IPS-18c (cell line): ENCODE measurements at regions not wholly inside any gene's neighbourhood (a gene's known extent, or its start where the extent isn't known, plus 50 kb on each side); places are given as distances from the start of the nearest gene placed in this dataset.
"Not testable (repeated sequence)": the region's sequence is repeated elsewhere in the genome, so short reads cannot be mapped to it uniquely, and the experiment has no call there.

Experiments used
- H3K4me3 ChIP-seq: 2 replicates; pipeline ENCODE4 v1.7.0; 2013; ENCODE audit warnings: low read depth, mild to moderate bottlenecking, low read length, moderate library complexity; ENCODE audit not compliant: insufficient read depth
- H3K9me3 ChIP-seq: one replicate; pipeline ENCODE4 v1.6.1; 2013; ENCODE audit warnings: mild to moderate bottlenecking, low read length, moderate library complexity; ENCODE audit not compliant: control insufficient read depth, insufficient read depth

DNA sequence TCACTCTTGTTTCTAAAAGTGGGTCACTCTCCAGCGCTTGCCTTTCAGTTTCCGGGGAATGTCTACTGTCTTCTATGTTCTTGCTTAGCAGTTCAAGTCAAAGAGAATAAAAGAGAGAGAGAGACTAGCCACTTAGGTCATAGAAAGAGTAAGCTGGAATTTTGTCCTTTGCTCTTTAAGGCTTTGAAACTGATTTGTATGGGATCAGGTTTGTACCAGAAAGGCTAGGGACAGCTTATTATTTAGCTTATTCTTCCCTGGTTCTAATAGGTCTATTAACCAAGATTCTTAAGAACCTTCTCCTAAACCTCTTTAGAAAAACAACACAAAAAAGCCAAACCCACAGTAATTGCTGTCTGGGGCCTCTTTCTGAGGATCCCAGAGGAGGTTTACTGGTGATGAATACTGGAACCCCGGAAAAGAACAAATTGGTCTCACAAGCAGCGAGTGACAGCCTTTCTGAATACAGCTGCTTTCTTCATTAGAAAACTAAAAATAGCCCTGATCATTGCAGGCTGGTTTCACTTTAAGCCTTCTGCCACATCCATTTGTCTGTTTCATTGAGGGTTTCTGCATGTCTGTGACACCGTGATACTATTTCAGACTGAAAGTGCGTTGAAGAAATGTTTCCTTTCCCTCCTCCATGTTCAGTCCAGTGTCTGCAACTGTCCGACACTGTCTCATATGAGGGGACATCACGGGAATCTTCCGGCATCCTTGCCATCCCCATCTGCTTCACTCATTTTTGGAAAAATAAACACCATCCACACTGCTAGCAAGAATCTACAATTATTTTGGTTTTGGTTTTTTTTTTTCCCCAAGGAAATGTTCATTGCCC lies 75.1 kb upstream of the ATXN1 start:
- Histone ChIP-seq H3K9me3 (no peaks in the 10 kb centered on the region), H3K4me3 (no peak overlapping the region)

DNA sequence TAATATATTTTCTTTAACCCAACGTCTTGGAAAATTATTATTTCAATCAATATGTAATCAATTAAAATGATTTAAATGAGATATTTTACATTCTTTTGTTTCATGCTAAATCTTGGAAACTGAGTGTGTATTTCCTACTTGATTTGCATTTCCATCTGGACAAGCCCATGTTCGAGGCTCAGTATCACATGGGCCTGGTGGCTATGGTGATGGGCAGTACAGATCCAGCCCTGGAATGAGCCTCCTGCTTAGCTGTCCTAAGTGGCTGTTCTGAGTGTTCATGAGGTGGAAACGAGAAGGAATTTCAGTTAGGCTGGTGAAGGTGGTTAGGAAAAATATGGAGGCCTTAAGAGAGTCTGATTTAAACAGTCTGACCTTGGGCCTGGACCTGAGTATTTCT lies 73.0 kb upstream of the ATXN1 start:
- Histone ChIP-seq H3K4me3 (no peak overlapping the region), H3K9me3 (no peaks in the 10 kb centered on the region)

- no peak overlapping the region for H3K4me3 ChIP-seq
- no peaks in the 10 kb centered on the region for H3K9me3 ChIP-seq
These were observed 71.5 kb upstream of the ATXN1 start for GRCh38 chr6:16832721-16833120.

- H3K4me3 ChIP-seq = no peak overlapping the region
- no peaks in the 10 kb centered on the region for H3K9me3 ChIP-seq
These were observed 70.8 kb upstream of the ATXN1 start for GRCh38 chr6:16832043-16832567.

DNA sequence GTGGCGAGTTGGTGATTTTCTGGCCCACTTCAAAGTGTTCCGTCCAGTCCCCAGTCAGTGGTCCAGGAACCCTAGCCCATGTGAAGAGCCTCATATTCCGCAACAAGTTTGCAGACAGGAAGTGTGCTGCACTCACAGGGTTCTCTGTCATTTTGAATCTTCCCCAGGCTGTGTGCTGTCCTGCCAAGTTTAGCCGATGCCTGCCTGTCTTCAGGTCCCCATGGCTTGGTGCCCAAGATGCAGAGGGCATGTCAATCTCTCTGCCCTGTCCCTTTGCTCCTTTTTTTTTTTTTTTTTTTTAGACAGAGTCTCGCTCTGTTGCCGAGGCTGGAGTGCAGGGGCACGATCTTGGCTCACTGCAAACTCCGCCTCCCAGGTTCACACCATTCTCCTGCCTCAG lies 69.9 kb upstream of the ATXN1 start:
- no peak overlapping the region for H3K4me3 ChIP-seq
- H3K9me3 ChIP-seq = no peaks in the 10 kb centered on the region

GRCh38 chr6:16828058-16828457 lies 66.8 kb upstream of the ATXN1 start:
- no peaks in the 10 kb centered on the region for H3K9me3 ChIP-seq
- no peak overlapping the region for H3K4me3 ChIP-seq

DNA sequence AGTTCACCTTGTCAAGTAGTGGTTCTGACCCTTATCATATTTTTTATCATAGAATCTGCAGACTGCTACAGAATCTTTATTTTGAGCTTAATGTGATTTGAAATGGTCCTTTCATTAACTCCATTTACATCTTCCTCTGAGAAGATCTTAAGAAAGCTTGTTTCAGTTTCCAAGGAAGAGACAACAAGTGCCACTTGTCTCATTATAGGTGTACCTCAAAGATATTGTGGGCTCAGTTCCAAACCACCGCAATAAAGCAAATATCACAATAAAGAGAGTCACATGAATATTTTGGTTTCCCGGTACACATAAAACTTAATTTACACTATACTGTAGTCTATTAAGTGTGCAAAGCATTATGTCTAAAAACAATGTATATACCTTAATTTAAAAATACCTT lies 66.4 kb upstream of the ATXN1 start:
- Histone ChIP-seq H3K4me3 (no peak overlapping the region), H3K9me3 (no peaks in the 10 kb centered on the region)

DNA sequence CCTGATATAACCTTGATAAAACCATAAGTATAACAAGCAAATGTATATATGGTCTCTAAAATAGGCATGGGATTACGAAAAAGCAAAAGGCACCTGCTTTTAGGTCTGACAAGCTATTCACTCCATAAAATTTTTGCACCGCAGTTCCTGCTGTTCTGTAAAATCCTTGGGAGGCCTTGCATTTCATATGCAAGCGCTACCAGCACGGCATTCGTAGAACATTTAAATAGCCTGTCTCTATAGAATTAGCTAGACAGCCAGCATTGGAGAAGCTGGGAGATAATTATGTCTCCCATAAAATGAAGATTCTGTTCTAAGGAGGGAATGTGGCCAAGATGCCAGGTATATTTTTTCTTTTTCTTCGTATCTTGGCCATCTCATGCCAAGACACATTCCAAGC lies 64.5 kb upstream of the ATXN1 start:
- Histone ChIP-seq H3K9me3 (no peaks in the 10 kb centered on the region), H3K4me3 (no peak overlapping the region)

DNA sequence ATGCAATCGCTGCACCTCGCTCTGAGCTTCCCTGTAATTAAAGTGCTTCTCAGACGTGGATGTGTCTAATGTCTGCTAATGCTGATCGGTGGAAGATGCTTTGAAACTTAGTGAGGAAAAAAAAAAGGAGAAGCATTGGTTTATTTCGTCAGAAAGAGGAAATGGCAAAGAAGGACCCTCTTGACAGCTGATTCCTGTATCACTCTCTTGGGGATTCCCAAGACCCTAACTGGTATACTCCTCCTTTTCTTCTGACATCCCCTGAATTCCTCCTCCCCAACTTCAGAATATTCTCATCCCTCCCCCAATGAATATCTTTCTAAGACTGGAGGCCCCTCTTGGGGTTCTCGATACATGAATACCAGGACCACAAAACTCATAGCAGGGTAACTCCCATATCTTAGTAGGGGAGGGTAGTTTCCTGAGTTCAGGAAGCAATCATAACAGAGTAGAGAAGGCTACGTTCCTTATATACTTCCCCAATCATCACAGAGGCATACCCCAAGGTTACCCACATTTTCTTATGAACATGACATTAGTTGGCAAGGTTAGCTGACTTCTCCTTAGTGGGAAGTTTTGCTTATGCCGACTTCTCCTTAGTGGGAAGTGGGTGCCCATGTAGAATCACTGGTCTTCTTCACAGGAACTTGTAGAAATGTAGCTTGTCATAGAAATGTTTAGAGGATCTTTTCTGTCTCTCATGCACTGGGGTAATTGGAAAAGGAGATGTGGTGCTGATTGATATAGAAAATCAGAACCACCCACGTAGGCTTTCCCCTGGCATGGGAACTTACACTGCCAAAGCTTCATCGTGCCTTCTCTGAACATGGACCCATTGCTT lies 63.8 kb upstream of the ATXN1 start:
- Histone ChIP-seq H3K9me3 (no peaks in the 10 kb centered on the region), H3K4me3 (no peak overlapping the region)

DNA sequence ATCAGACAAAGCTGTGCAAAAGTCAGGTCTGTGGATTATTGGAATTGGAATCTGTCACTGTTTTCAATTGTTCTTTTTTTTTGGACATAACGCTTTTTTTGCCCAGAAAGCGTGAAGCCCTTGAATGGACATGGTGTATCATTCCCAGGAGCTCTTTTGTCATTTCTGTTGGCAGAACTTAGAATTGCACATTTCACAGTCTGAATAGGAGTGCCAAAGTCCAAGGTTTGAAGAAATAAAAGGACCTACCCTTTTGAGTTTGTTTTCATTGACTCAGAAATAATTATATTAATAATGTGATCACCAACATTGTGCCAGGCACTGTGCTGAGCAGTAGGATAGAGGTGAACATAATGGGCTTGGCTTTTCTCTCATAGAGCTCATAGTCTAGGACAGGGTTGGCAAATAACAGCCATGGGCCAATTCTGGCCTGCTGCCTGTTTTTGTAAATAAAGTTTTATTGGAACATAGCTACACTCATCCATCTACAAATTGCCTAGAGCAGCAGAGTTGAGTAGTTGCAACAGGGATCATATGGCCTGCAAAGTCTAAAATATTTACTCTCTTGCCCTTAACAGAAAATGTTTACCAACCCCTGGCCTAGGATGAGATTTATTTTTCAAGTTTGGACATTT lies 62.6 kb upstream of the ATXN1 start:
- H3K9me3 ChIP-seq = no peaks in the 10 kb centered on the region

GRCh38 chr6:16822975-16823717 lies 61.9 kb upstream of the ATXN1 start:
- H3K9me3 ChIP-seq = no peaks in the 10 kb centered on the region

More for the DNA sequence above, 62.6 kb upstream of the ATXN1 start:
- H3K4me3 ChIP-seq = no peak overlapping the region

DNA sequence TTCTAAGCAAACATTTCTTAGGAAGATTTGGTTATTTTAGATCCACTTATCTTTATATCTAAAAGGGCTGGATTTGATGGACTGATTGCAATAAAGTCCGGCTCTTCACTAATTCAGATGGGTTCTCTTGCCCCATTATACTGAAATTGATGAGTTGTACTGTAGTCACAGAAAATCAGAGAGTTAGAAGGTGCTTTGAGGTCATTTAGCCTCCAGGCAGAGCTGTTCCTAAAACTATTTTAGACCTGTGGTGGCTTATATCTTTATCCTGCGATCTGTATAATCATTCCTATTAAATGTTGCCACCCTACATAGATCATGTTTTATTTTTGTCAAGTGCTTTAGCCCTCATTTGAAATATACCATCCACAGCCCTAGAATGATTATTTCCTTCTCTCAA lies 61.3 kb upstream of the ATXN1 start:
- no peaks in the 10 kb centered on the region for H3K9me3 ChIP-seq

More at GRCh38 chr6:16822975-16823717, 61.9 kb upstream of the ATXN1 start:
- no peak overlapping the region for H3K4me3 ChIP-seq

GRCh38 chr6:16821834-16822264 lies 60.6 kb upstream of the ATXN1 start:
- Histone ChIP-seq H3K4me3 (no peak overlapping the region), H3K9me3 (no peaks in the 10 kb centered on the region)

More for the DNA sequence above, 61.3 kb upstream of the ATXN1 start:
- H3K4me3 ChIP-seq = no peak overlapping the region

DNA sequence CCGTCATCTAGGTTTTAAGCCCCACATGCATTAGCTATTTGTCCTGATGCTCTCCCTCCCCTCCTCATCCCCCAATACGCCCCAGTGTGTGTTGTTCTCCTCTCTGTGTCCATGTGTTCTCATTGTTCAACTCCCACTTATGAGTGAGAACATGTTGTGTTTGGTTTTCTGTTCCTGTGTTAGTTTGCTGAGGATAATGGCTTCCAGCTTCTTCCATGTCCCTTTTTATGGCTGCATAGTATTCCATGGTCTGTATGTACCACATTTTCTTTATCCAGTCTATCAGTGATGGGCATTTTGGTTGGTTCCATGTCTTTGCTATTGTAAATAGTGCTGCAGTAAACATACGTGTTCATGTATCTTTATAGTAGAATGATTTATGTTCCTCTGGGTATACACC lies 59.0 kb upstream of the ATXN1 start:
- H3K9me3 ChIP-seq, H3K4me3 ChIP-seq: not testable (repeated sequence)

- Histone ChIP-seq H3K4me3 (no peak overlapping the region), H3K9me3 (no peaks in the 10 kb centered on the region)
These were observed 58.5 kb upstream of the ATXN1 start for GRCh38 chr6:16819752-16820151.

GRCh38 chr6:16818992-16819626 lies 57.8 kb upstream of the ATXN1 start:
- no peaks in the 10 kb centered on the region for H3K9me3 ChIP-seq
- no peak overlapping the region for H3K4me3 ChIP-seq
